SH-SY5Y (cell line): ENCODE measurements at regions not wholly inside any gene's neighbourhood (a gene's known extent, or its start where the extent isn't known, plus 50 kb on each side); places are given as distances from the start of the nearest gene placed in this dataset.

ENCODE experiments used
- GATA2 ChIP-seq: IDR thresholded peaks from 2 replicates; pipeline ENCODE4 v1.6.1; 2011; ENCODE audit warnings: mild to moderate bottlenecking, low read depth, low read length
- GATA3 ChIP-seq: IDR thresholded peaks from 2 replicates; pipeline ENCODE4 v1.6.1; 2011; ENCODE audit warnings: low read depth, mild to moderate bottlenecking, low read length, moderate library complexity

DNA sequence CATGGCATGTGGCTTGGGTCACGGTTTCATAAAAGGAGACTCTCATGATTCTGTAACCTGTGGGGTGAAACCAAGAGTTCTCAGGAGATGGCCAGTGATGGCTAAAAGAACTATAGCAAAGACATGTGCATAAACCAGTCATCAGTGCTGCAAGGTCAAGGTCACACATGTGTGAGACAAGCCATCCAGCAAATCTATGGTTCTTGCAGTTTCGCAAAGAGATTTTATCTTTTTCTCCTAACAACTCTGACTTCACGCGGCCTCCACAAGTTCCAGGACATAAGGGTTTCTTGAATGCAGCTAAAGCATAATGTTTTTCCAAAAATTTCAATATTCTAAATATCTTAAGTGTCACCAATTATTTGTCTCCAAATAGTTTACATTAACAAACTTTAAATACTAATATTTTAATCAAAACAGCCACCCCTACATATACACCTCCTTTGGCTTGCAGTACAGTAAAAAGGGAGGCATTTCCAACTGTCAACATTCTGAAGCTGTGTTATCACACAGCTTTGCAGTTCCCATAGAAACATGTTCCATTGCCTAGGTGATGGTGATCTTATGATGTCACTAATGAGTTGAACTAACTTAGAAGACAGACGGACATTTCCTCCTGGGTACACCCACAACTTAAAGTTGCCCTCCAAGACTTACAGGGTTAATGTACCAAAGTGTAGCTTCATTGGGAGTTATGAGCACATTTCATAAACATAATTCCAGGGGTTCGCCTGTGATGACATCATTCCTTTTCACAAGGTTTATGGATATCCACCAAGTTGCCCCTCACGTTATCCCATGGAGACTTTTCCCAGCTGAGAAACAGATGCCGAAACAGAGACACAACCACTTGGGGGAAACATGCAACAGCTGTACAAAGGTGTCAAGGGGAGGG lies 250.9 kb upstream of the PDE10A start:
- TF ChIP-seq GATA3 (no peak), GATA2 (no peak)
